HEK293 (cell line): ENCODE measurements at regions not wholly inside any gene's neighbourhood (a gene's known extent, or its start where the extent isn't known, plus 50 kb on each side); places are given as distances from the start of the nearest gene placed in this dataset.

Experiments used
- CTCF ChIA-PET: fragments of 350-600 bp; formaldehyde crosslinking; extraction: SDS; loops from one replicate; lab custom pipeline; 2021; ENCODE audit warnings: antibody characterized with exemption; lab: Yijun Ruan, JAX
- POLR2A ChIA-PET: fragments of 300-600 bp; formaldehyde crosslinking; extraction: SDS; loops from one replicate; lab custom pipeline; 2020; ENCODE audit warnings: antibody characterized with exemption, inconsistent platforms; lab: Yijun Ruan, JAX
- H3K27ac ChIP-seq: fragments of 200-500 bp; sonication (Bioruptor generic); 2 replicates; pipeline ENCODE4 v1.5.1; 2014; ENCODE audit warnings: low read depth, low read length, control low read depth, inconsistent platforms; ENCODE audit errors: extremely low read depth
- H3K36me3 ChIP-seq, 2 experiments: fragments of 200-500 bp in 1 of 2; sonication (Bioruptor generic) in 1 of 2; 1 replicate in 1 of 2; 2 replicates in 1 of 2; pipeline ENCODE4 v1.5.1; 2014 to 2017; ENCODE audit warnings: inconsistent platforms in 2 of 2, low read length in 2 of 2; ENCODE audit not compliant: control insufficient read depth in 2 of 2, insufficient read depth in 1 of 2
- H3K4me1 ChIP-seq: fragments of 200-500 bp; sonication (Bioruptor generic); 2 replicates; pipeline ENCODE4 v1.5.1; 2014; ENCODE audit warnings: mild to moderate bottlenecking, low read length, inconsistent platforms; ENCODE audit not compliant: control insufficient read depth, insufficient read depth
- H3K4me3 ChIP-seq: 2 replicates; pipeline ENCODE4 v1.5.1; 2011; ENCODE audit warnings: low read depth, mild to moderate bottlenecking, control low read depth, low read length, moderate library complexity
- H3K9me3 ChIP-seq: fragments of 200-500 bp; sonication (Bioruptor generic); 2 replicates; pipeline ENCODE4 v1.5.1; 2014; ENCODE audit warnings: low read depth, low read length, inconsistent platforms; ENCODE audit not compliant: control insufficient read depth, insufficient read depth
- BCL11B ChIP-seq: fragments of 450-650 bp; formaldehyde crosslinking; IDR thresholded peaks from 2 replicates; pipeline ENCODE4 v1.5.1; 2016; ENCODE audit warnings: low read depth, missing biosample characterization, missing genetic modification characterization
- KLF8 ChIP-seq: fragments of 450-650 bp; formaldehyde crosslinking; IDR thresholded peaks from 2 replicates; pipeline ENCODE4 v1.5.1; 2016; ENCODE audit warnings: missing biosample characterization, missing genetic modification characterization
- PRDM1 ChIP-seq: fragments of 450-650 bp; formaldehyde crosslinking; IDR thresholded peaks from 2 replicates; pipeline ENCODE4; 2016; ENCODE audit warnings: missing biosample characterization, missing genetic modification characterization
- YY2 ChIP-seq: fragments of 450-650 bp; formaldehyde crosslinking; IDR thresholded peaks from 2 replicates; pipeline ENCODE4 v1.5.1; 2016; ENCODE audit warnings: missing biosample characterization, missing genetic modification characterization
- ZBTB48 ChIP-seq: fragments of 450-650 bp; formaldehyde crosslinking; IDR thresholded peaks from 2 replicates; pipeline ENCODE4 v1.5.1; 2016; ENCODE audit warnings: missing biosample characterization, missing genetic modification characterization
- ZNF121 ChIP-seq: fragments of 450-650 bp; formaldehyde crosslinking; IDR thresholded peaks from 2 replicates; pipeline ENCODE4 v1.5.1; 2016; ENCODE audit warnings: missing biosample characterization, missing genetic modification characterization
- ZNF174 ChIP-seq: fragments of 450-650 bp; formaldehyde crosslinking; IDR thresholded peaks from 2 replicates; pipeline ENCODE4 v1.5.0; 2017; ENCODE audit warnings: missing biosample characterization, mild to moderate bottlenecking, missing genetic modification characterization
- ZNF239 ChIP-seq: fragments of 450-650 bp; formaldehyde crosslinking; IDR thresholded peaks from 2 replicates; pipeline ENCODE4 v1.5.1; 2016; ENCODE audit warnings: missing biosample characterization, missing genetic modification characterization
- ZNF274 ChIP-seq, 2 experiments: fragments of 200-500 bp in 1 of 2; fragments of 450-650 bp in 1 of 2; sonication (Bioruptor generic) in 1 of 2; formaldehyde crosslinking in 1 of 2; IDR thresholded peaks; 2 replicates each; pipeline versions ENCODE4 v1.5.1 to v1.6.1; 2014 to 2016; ENCODE audit warnings: borderline replicate concordance in 1 of 2, inconsistent platforms in 1 of 2, low read length in 1 of 2, missing biosample characterization in 1 of 2, missing genetic modification characterization in 1 of 2
- ZNF510 ChIP-seq: fragments of 450-650 bp; formaldehyde crosslinking; IDR thresholded peaks from 2 replicates; pipeline ENCODE4 v1.5.1; 2018; ENCODE audit warnings: mild to moderate bottlenecking, missing genetic modification characterization, missing biosample characterization; ENCODE audit not compliant: insufficient replicate concordance
- ZNF548 ChIP-seq: fragments of 450-650 bp; formaldehyde crosslinking; IDR thresholded peaks from 2 replicates; pipeline ENCODE4 v1.5.1; 2016; ENCODE audit warnings: missing biosample characterization, missing genetic modification characterization
- ZNF623 ChIP-seq: fragments of 450-650 bp; formaldehyde crosslinking; IDR thresholded peaks from 2 replicates; pipeline ENCODE4 v1.5.1; 2016; ENCODE audit warnings: missing biosample characterization, missing genetic modification characterization
- ZNF629 ChIP-seq: fragments of 450-650 bp; formaldehyde crosslinking; IDR thresholded peaks from 2 replicates; pipeline ENCODE4 v1.5.1; 2017; ENCODE audit warnings: missing biosample characterization, missing genetic modification characterization
- TF ChIP-seq, protein P1 (sequence below): fragments of 450-650 bp; formaldehyde crosslinking; IDR thresholded peaks from 2 replicates; pipeline ENCODE4 v1.5.1; 2016; ENCODE audit warnings: missing biosample characterization, missing genetic modification characterization
- TF ChIP-seq, protein P2 (sequence below): fragments of 450-650 bp; formaldehyde crosslinking; IDR thresholded peaks from 2 replicates; pipeline ENCODE4 v1.5.1; 2016; ENCODE audit warnings: missing biosample characterization, missing genetic modification characterization
- TF ChIP-seq, protein P3 (sequence below): fragments of 450-650 bp; formaldehyde crosslinking; IDR thresholded peaks from 2 replicates; pipeline ENCODE4 v1.5.1; 2016; ENCODE audit warnings: missing biosample characterization, missing genetic modification characterization, low read depth
- TF ChIP-seq, protein P4 (sequence below): fragments of 450-650 bp; formaldehyde crosslinking; IDR thresholded peaks from 2 replicates; pipeline ENCODE4 v1.5.1; 2016; ENCODE audit warnings: missing biosample characterization, missing genetic modification characterization, low read depth
- TF ChIP-seq, protein P5 (sequence below): fragments of 450-650 bp; formaldehyde crosslinking; IDR thresholded peaks from 2 replicates; pipeline ENCODE4 v1.5.1; 2016; ENCODE audit warnings: missing biosample characterization, missing genetic modification characterization
- TF ChIP-seq, protein P6 (sequence below): fragments of 450-650 bp; formaldehyde crosslinking; IDR thresholded peaks from 2 replicates; pipeline ENCODE4 v1.5.1; 2016; ENCODE audit warnings: missing biosample characterization, missing genetic modification characterization

DNA sequence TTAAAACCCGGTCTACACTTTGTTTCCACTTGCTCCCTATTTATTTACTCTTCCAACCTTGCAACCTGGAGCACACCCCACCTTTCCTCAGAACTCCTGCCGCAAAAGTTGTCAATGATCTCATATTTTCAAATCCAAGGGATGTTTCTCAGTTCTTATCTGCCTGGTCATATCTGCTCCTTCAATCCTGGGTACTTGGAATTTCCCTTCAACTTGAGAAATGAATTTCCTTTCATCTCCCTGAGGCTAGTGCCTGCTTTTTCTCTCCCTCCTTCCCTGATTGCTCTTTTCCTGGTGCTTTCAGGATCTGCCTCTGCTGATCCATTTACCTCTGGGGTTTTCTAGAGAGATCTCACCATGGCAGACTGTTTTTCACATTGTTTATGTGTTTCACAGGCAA is 154.8 kb upstream of the IRS2 start:
- POLR2A ChIA-PET, result no interaction called here
- Histone ChIP-seq H3K36me3 (no peaks in the 10 kb centered on the region), H3K27ac (no peak overlapping the region), H3K4me1 (no peaks in the 10 kb centered on the region), H3K9me3 (no peaks in the 10 kb centered on the region), H3K4me3 (no peak overlapping the region)
- CTCF ChIA-PET, result no interaction called here
- TF ChIP-seq ZNF548 (tag by site-specific recombination), result no peak
- TF ChIP-seq, protein P1, sequence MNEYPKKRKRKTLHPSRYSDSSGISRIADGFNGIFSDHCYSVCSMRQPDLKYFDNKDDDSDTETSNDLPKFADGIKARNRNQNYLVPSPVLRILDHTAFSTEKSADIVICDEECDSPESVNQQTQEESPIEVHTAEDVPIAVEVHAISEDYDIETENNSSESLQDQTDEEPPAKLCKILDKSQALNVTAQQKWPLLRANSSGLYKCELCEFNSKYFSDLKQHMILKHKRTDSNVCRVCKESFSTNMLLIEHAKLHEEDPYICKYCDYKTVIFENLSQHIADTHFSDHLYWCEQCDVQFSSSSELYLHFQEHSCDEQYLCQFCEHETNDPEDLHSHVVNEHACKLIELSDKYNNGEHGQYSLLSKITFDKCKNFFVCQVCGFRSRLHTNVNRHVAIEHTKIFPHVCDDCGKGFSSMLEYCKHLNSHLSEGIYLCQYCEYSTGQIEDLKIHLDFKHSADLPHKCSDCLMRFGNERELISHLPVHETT (tag by site-specific recombination), result no peak
- no peak for TF ChIP-seq ZNF174 (tag by site-specific recombination)
- TF ChIP-seq KLF8 (tag by site-specific recombination), result no peak
- TF ChIP-seq ZBTB48 (tag by site-specific recombination), result no peak
- TF ChIP-seq ZNF274 (IDR thresholded peaks at IDR 0.05; ENCODE audit: low read length), result no peak
- no peak for TF ChIP-seq ZNF274 (tag by site-specific recombination; IDR thresholded peaks at IDR 0.05; ENCODE audit: borderline replicate concordance)
- no peak for TF ChIP-seq ZNF121 (tag by site-specific recombination)
- TF ChIP-seq, protein P2, sequence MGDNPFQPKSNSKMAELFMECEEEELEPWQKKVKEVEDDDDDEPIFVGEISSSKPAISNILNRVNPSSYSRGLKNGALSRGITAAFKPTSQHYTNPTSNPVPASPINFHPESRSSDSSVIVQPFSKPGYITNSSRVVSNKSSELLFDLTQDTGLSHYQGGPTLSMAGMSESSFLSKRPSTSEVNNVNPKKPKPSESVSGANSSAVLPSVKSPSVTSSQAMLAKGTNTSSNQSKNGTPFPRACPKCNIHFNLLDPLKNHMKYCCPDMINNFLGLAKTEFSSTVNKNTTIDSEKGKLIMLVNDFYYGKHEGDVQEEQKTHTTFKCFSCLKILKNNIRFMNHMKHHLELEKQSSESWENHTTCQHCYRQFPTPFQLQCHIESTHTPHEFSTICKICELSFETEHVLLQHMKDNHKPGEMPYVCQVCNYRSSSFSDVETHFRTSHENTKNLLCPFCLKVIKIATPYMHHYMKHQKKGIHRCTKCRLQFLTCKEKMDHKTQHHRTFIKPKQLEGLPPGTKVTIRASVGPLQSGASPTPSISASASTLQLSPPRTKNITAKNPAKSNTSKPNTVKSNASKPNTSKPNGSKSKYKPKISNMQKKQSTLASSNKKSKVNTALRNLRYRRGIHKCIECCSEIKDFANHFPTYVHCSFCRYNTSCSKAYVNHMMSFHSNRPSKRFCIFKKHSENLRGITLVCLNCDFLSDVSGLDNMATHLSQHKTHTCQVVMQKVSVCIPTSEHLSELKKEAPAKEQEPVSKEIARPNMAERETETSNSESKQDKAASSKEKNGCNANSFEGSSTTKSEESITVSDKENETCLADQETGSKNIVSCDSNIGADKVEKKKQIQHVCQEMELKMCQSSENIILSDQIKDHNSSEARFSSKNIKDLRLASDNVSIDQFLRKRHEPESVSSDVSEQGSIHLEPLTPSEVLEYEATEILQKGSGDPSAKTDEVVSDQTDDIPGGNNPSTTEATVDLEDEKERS, result no peak
- no peak for TF ChIP-seq BCL11B
- no peak for TF ChIP-seq PRDM1 (tag by site-specific recombination)
- no peak for TF ChIP-seq ZNF239 (tag by site-specific recombination)
- TF ChIP-seq ZNF623 (tag by site-specific recombination), result no peak
- TF ChIP-seq, protein P3, sequence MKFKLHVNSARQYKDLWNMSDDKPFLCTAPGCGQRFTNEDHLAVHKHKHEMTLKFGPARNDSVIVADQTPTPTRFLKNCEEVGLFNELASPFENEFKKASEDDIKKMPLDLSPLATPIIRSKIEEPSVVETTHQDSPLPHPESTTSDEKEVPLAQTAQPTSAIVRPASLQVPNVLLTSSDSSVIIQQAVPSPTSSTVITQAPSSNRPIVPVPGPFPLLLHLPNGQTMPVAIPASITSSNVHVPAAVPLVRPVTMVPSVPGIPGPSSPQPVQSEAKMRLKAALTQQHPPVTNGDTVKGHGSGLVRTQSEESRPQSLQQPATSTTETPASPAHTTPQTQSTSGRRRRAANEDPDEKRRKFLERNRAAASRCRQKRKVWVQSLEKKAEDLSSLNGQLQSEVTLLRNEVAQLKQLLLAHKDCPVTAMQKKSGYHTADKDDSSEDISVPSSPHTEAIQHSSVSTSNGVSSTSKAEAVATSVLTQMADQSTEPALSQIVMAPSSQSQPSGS (tag by site-specific recombination), result no peak
- TF ChIP-seq, protein P4, sequence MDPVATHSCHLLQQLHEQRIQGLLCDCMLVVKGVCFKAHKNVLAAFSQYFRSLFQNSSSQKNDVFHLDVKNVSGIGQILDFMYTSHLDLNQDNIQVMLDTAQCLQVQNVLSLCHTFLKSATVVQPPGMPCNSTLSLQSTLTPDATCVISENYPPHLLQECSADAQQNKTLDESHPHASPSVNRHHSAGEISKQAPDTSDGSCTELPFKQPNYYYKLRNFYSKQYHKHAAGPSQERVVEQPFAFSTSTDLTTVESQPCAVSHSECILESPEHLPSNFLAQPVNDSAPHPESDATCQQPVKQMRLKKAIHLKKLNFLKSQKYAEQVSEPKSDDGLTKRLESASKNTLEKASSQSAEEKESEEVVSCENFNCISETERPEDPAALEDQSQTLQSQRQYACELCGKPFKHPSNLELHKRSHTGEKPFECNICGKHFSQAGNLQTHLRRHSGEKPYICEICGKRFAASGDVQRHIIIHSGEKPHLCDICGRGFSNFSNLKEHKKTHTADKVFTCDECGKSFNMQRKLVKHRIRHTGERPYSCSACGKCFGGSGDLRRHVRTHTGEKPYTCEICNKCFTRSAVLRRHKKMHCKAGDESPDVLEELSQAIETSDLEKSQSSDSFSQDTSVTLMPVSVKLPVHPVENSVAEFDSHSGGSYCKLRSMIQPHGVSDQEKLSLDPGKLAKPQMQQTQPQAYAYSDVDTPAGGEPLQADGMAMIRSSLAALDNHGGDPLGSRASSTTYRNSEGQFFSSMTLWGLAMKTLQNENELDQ (tag by site-specific recombination), result no peak
- TF ChIP-seq, protein P5, sequence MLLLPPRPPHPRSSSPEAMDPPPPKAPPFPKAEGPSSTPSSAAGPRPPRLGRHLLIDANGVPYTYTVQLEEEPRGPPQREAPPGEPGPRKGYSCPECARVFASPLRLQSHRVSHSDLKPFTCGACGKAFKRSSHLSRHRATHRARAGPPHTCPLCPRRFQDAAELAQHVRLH, result no peak
- no peak for TF ChIP-seq ZNF629
- TF ChIP-seq YY2, result no peak
- TF ChIP-seq, protein P6, sequence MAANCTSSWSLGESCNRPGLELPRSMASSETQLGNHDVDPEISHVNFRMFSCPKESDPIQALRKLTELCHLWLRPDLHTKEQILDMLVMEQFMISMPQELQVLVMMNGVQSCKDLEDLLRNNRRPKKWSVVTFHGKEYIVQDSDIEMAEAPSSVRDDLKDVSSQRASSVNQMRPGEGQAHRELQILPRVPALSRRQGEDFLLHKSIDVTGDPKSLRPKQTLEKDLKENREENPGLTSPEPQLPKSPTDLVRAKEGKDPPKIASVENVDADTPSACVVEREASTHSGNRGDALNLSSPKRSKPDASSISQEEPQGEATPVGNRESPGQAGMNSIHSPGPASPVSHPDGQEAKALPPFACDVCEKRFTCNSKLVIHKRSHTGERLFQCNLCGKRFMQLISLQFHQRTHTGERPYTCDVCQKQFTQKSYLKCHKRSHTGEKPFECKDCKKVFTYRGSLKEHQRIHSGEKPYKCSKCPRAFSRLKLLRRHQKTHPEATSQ (tag by site-specific recombination), result no peak
- no peak for TF ChIP-seq ZNF510 (tag by site-specific recombination)
